Nephron (organoid): ENCODE measurements at regions not wholly inside any gene's neighbourhood (a gene's known extent, or its start where the extent isn't known, plus 50 kb on each side); places are given as distances from the start of the nearest gene placed in this dataset.
"Not testable (repeated sequence)": the region's sequence is repeated elsewhere in the genome, so short reads cannot be mapped to it uniquely, and the experiment has no call there.

Experiments
- H3K27ac Mint-ChIP-seq, 3 experiments: 2 replicates each; pipeline ENCODE4 v1.8.0; 2020; ENCODE audit warnings: mixed read lengths in 3 of 3, mild to moderate bottlenecking in 2 of 3, moderate library complexity in 1 of 3
- H3K27me3 Mint-ChIP-seq: 2 replicates; pipeline ENCODE4 v1.8.0; 2021; ENCODE audit warnings: low read depth, mild to moderate bottlenecking, moderate library complexity, mixed read lengths
- H3K36me3 Mint-ChIP-seq: 2 replicates; pipeline ENCODE4 v1.8.0; 2020; ENCODE audit warnings: low read depth, mixed read lengths
- H3K4me1 Mint-ChIP-seq: 2 replicates; pipeline ENCODE4 v1.8.0; 2020; ENCODE audit warnings: mixed read lengths
- H3K4me3 Mint-ChIP-seq, 3 experiments: 2 replicates each; pipeline ENCODE4 v1.8.0; 2020; ENCODE audit warnings: mild to moderate bottlenecking in 3 of 3, mixed read lengths in 3 of 3, moderate library complexity in 2 of 3
- H3K9me3 Mint-ChIP-seq: 2 replicates; pipeline ENCODE4 v1.8.0; 2020; ENCODE audit warnings: mixed read lengths
- TF ChIP-seq, protein P1 (sequence below), 3 experiments: fragments of 200-600 bp; sonication (generic); IDR thresholded peaks; one replicate each; pipeline ENCODE4 v1.5.0; 2021; ENCODE audit warnings: antibody characterized with exemption in 3 of 3; ENCODE audit not compliant: unreplicated experiment in 3 of 3

DNA sequence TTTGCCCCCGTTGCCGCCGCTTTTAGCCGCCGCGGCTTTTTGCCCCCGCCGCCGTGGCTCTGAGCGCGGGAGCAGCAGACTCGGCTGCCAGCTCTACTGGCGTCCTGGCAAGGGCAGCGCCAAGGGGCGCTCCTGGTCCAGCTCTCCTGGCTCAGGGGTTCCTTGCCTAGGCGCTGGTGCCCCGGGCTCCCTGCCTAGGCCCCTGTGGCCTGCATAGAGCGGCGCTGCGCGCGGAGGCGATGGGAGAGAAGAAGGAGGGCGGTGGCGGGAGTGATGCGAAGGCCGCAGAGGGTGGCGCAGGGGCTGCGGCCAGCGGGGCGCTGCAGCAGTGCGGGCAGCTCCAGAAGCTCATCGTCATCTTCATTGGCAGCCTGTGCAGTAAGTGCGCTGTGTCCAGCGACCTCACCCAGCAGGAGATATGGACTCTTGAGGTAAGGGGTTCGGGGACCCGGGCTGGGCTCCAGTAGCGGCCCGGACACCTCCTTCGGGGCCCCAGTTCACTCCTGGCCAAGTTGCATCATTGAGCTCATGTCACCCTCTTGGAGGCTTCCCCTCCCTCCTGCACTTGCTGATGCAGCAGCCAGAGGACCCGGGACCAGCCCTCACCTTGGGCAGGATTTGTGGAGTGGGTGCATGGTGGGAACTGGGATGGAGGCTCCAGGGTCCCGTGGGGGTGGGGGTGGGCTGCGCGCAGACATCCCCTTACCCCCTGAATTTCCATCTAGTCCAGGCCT, 1344.4 kb downstream of the TP53TG3F start:
- H3K4me3 Mint-ChIP-seq, result no peak overlapping the region
- H3K27me3 Mint-ChIP-seq, result no peaks in the 10 kb centered on the region
- H3K36me3 Mint-ChIP-seq, result no peaks in the 10 kb centered on the region
- no peaks in the 10 kb centered on the region for H3K4me1 Mint-ChIP-seq
- TF ChIP-seq, protein P1, sequence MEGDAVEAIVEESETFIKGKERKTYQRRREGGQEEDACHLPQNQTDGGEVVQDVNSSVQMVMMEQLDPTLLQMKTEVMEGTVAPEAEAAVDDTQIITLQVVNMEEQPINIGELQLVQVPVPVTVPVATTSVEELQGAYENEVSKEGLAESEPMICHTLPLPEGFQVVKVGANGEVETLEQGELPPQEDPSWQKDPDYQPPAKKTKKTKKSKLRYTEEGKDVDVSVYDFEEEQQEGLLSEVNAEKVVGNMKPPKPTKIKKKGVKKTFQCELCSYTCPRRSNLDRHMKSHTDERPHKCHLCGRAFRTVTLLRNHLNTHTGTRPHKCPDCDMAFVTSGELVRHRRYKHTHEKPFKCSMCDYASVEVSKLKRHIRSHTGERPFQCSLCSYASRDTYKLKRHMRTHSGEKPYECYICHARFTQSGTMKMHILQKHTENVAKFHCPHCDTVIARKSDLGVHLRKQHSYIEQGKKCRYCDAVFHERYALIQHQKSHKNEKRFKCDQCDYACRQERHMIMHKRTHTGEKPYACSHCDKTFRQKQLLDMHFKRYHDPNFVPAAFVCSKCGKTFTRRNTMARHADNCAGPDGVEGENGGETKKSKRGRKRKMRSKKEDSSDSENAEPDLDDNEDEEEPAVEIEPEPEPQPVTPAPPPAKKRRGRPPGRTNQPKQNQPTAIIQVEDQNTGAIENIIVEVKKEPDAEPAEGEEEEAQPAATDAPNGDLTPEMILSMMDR (IDR thresholded peaks at IDR 0.05; ENCODE audit: unreplicated experiment in 3 of 3), result no peak
- H3K9me3 Mint-ChIP-seq, result peaks cover 13% of the 10 kb centered on the region
- no peak overlapping the region for H3K27ac Mint-ChIP-seq

DNA sequence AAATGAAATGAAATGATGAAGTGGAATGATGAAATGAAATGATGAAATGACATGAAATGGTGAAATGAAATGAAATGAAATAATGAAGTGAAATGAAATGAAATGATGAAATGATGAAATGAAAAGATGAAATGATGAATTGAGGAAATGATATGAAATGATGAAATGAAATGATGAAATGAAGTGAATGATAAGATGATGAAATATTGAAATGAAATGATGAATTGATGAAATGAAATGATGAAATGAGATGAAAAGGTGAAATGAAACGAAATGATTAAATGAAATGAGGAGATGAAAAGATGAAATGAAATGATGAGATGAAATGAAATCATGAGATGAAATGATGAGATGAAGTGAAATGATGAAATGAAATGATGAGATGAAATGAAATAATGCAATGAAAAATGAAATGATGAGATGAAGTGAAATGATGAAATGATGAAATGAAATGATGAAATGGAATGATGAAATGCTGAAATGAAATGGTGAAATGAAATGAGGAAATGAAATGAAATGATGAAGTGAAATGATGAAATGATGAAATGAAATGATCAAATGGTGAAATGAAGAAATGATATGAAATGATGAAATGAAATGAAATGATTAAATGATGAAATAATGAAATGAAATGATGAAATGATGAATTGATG, 1347.7 kb downstream of the TP53TG3F start:
- H3K27ac Mint-ChIP-seq, H3K27me3 Mint-ChIP-seq, H3K4me1 Mint-ChIP-seq, H3K4me3 Mint-ChIP-seq, H3K36me3 Mint-ChIP-seq, H3K9me3 Mint-ChIP-seq: not testable (repeated sequence)

- not testable (repeated sequence) for H3K27ac Mint-ChIP-seq, H3K9me3 Mint-ChIP-seq, H3K27me3 Mint-ChIP-seq, H3K4me1 Mint-ChIP-seq, H3K36me3 Mint-ChIP-seq, H3K4me3 Mint-ChIP-seq
These were observed 1348.4 kb downstream of the TP53TG3F start for GRCh38 chr16:34807844-34808243.

- not testable (repeated sequence) for H3K27me3 Mint-ChIP-seq, H3K36me3 Mint-ChIP-seq, H3K27ac Mint-ChIP-seq, H3K9me3 Mint-ChIP-seq, H3K4me1 Mint-ChIP-seq, H3K4me3 Mint-ChIP-seq
These were observed 1349.1 kb downstream of the TP53TG3F start for GRCh38 chr16:34808530-34808929.
